Nephron progenitor cell (in vitro differentiated cells): ENCODE measurements at regions not wholly inside any gene's neighbourhood (a gene's known extent, or its start where the extent isn't known, plus 50 kb on each side); places are given as distances from the start of the nearest gene placed in this dataset.
"Not testable (repeated sequence)": the region's sequence is repeated elsewhere in the genome, so short reads cannot be mapped to it uniquely, and the experiment has no call there.

Experiments used
- DNase-seq: peaks from one replicate; pipeline ENCODE4 v3.0.0; 2021
- H3K27ac Mint-ChIP-seq: 2 replicates; pipeline ENCODE4 v1.8.0; 2021; ENCODE audit warnings: mild to moderate bottlenecking, moderate library complexity, mixed read lengths
- H3K27me3 Mint-ChIP-seq: 2 replicates; pipeline ENCODE4 v1.8.0; 2021; ENCODE audit warnings: mild to moderate bottlenecking, low read depth, mixed read lengths; ENCODE audit not compliant: poor library complexity
- H3K36me3 Mint-ChIP-seq: 2 replicates; pipeline ENCODE4 v1.8.0; 2021; ENCODE audit warnings: low read depth, mixed read lengths
- H3K4me1 Mint-ChIP-seq: 2 replicates; pipeline ENCODE4 v1.8.0; 2021; ENCODE audit warnings: mixed read lengths
- H3K4me3 Mint-ChIP-seq: 2 replicates; pipeline ENCODE4 v1.8.0; 2021; ENCODE audit warnings: mild to moderate bottlenecking, moderate library complexity, mixed read lengths
- H3K9me3 Mint-ChIP-seq: 2 replicates; pipeline ENCODE4 v1.8.0; 2021; ENCODE audit warnings: mild to moderate bottlenecking, moderate library complexity, mixed read lengths
- TF ChIP-seq, protein P1 (sequence below): fragments of 200-600 bp; sonication (generic); IDR thresholded peaks from 2 replicates; pipeline ENCODE4 v1.5.0; 2021; ENCODE audit warnings: antibody characterized with exemption

DNA sequence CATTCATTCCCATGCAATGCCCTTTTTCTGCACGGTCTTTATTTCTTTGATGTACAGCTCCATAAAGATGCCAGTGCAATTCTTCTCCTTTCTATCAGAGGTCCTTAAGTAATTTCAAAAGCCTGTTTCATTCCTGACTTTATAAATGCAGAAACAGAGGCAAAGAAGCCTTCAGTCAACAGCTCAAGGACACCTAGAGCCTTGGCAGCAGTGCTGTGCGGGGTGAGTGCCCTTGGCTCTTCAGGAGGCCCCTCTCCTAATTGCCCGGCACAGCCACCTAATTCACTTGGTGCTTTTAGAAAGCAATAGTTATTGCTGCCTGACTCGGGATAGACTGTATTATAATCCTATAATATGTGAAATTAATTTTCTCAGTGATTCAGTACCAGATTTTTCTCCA, 169.6 kb upstream of the KLF6 start:
- Mint-ChIP-seq H3K27me3 (no peaks in the 10 kb centered on the region), H3K27ac (no peak overlapping the region), H3K9me3 (no peaks in the 10 kb centered on the region), H3K36me3 (no peaks in the 10 kb centered on the region), H3K4me1 (peaks cover 43% of the 10 kb centered on the region), H3K4me3 (no peak overlapping the region)
- no peak for DNase-seq
- TF ChIP-seq, protein P1, sequence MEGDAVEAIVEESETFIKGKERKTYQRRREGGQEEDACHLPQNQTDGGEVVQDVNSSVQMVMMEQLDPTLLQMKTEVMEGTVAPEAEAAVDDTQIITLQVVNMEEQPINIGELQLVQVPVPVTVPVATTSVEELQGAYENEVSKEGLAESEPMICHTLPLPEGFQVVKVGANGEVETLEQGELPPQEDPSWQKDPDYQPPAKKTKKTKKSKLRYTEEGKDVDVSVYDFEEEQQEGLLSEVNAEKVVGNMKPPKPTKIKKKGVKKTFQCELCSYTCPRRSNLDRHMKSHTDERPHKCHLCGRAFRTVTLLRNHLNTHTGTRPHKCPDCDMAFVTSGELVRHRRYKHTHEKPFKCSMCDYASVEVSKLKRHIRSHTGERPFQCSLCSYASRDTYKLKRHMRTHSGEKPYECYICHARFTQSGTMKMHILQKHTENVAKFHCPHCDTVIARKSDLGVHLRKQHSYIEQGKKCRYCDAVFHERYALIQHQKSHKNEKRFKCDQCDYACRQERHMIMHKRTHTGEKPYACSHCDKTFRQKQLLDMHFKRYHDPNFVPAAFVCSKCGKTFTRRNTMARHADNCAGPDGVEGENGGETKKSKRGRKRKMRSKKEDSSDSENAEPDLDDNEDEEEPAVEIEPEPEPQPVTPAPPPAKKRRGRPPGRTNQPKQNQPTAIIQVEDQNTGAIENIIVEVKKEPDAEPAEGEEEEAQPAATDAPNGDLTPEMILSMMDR = no peak

DNA sequence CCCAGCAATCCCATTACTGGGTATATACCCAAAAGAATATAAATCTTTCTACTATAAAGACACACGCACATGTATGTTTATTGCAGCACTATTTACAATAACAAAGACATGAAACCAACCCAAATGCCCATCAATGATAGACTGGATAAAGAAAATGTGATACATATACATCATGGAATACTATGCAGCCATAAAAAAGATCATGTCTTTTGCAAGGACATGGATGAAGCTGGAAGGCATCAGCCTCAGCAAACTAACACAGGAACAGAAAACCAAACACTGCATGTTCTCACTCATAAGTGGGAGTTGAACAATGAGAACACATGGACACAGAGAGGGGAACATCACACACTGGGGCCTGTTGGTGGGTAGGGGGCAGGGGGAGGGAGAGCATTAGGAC, 169.0 kb upstream of the KLF6 start:
- H3K27me3 Mint-ChIP-seq, H3K36me3 Mint-ChIP-seq, H3K9me3 Mint-ChIP-seq, DNase-seq, H3K27ac Mint-ChIP-seq, H3K4me3 Mint-ChIP-seq: not testable (repeated sequence)
- peaks cover 45% of the 10 kb centered on the region for H3K4me1 Mint-ChIP-seq

DNA sequence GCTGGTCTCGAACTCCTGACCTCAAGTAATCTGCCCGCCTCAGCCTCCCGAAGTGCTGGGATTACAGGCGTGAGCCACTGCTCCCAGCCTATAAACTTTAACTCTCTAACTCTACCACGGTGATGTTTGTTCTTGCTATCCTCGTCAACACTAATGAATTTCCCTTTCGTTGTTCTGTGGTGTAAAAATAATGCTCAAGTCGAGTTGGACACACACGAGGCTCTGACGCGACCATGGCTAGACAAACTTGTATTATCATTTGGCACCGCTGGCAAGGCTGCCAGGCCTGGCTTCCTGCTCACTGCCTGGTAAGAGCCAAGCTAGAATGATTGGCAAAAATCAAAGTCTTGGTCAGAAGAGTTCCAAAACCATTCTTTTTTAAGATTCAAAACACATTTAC, 167.0 kb upstream of the KLF6 start:
- H3K36me3 Mint-ChIP-seq = no peaks in the 10 kb centered on the region
- TF ChIP-seq, protein P1 = no peak
- no peak for DNase-seq
- H3K27ac Mint-ChIP-seq = no peak overlapping the region
- peaks cover 3% of the 10 kb centered on the region for H3K27me3 Mint-ChIP-seq
- H3K4me3 Mint-ChIP-seq = no peak overlapping the region
- H3K4me1 Mint-ChIP-seq = peaks cover 51% of the 10 kb centered on the region
- no peaks in the 10 kb centered on the region for H3K9me3 Mint-ChIP-seq

DNA sequence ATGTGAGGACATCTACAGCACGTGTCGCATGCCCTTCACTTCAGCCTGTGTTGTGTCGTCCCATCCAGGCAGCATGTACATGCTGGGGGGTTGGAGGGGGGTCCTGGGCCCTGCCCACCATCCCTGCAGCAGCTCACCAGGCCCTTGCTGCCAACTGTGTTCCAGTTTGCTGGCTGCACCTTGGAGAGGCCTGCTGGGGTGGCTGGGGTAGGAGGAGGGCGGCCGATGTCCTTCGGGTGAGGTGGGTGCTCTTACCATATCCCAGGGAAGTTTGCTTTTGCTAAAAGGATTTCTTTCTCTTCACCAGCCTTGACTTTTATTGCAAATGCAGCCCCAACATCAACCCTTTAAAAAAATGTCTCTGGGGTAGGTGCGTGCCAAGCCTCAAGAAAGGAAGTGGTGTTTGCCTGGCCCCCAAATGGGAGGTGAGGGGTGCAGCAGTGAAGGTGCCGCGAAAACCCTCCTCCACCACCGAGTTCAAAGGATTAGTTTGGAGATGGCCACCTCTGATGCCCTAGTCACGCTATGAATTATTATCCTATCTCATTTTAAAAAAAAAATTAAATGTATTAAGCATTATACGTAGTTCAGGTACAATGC, 165.8 kb upstream of the KLF6 start:
- Mint-ChIP-seq H3K27me3 (peaks cover 3% of the 10 kb centered on the region), H3K4me1 (peaks cover 53% of the 10 kb centered on the region), H3K27ac (no peak overlapping the region), H3K9me3 (no peaks in the 10 kb centered on the region), H3K4me3 (no peak overlapping the region), H3K36me3 (no peaks in the 10 kb centered on the region)
- TF ChIP-seq, protein P1 = no peak
- DNase-seq = no peak

DNA sequence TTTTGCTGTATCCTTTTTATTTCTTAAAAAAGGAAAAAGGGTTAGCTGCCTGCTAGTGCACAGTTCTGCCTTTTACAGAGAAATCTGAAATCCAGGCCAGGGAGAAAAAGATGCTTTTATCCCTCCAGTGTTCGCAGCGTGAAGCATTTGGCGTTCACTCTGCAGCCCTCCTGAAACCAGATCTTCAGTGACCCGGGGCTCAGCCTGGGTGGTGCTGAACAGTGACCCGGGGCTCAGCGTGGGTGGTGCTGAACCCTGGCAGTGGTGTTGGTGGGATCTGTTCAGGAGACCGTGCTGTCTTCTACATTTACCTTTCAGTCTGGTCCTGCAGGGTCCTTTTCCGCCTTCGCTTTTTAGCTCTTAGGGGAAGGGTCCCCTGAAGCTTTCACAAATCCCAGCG, 164.7 kb upstream of the KLF6 start:
- Mint-ChIP-seq H3K4me3 (no peak overlapping the region), H3K27ac (no peak overlapping the region), H3K36me3 (no peaks in the 10 kb centered on the region), H3K27me3 (peaks cover 3% of the 10 kb centered on the region), H3K9me3 (no peaks in the 10 kb centered on the region), H3K4me1 (peaks cover 45% of the 10 kb centered on the region)
- DNase-seq = peak; percentile 50
- TF ChIP-seq, protein P1 = no peak

DNA sequence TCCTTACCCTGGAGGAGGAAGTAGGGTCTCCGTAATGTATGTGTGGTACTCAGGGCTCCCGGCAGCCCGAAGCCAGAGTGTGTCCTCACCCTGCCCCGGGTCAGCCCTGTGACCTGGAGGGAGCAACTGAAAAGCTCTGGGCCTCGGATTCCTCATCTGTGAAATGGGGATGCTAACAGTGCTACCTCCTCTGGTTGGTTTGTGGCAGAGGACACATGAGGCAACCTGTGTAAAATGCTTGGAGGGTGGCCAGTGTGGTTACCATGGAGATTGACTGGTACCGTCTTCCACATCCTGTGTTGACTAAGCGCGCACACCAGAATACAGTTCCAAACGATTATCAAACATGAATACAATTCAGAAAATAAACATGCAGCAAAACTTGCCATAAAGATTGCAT, 163.8 kb upstream of the KLF6 start:
- no peak for DNase-seq
- Mint-ChIP-seq H3K4me3 (no peak overlapping the region), H3K4me1 (peaks cover 43% of the 10 kb centered on the region), H3K27me3 (peaks cover 3% of the 10 kb centered on the region), H3K27ac (no peak overlapping the region), H3K9me3 (no peaks in the 10 kb centered on the region), H3K36me3 (no peaks in the 10 kb centered on the region)
- TF ChIP-seq, protein P1 = no peak
